ENCODE measurements at regions not wholly inside any gene's neighbourhood (a gene's known extent, or its start where the extent isn't known, plus 50 kb on each side); places are given as distances from the start of the nearest gene placed in this dataset.

DNA sequence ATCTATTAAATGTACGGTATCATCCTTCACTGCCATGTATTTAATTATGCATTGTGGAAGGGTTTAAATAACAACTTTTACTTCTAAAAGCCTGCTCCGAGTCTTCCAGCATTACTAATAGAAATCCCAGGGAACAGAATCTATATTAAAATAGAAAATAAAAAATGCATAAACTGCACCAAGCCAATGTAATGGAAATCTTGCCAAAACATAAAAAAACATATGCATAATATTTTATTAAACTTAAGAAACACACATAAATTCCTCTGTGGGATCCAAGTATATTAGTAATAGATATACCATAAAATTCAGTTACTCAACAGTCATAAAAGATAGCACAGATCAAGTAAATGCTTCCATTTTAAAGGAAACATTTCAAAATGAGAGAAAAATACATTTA, 175.6 kb downstream of the TDRD15 start:
- no peaks in the 10 kb centered on the region for H3K36me3 ChIP-seq (ENCODE audit: control insufficient read depth in 1 of 2, insufficient read depth in 2 of 2, low read length in 1 of 2)
- H3K4me3 ChIP-seq (ENCODE audit: low read length in 2 of 2) = no peak overlapping the region
- WGBS, 2 donors = 10 to 40% methylated on average over 2 of the region's 2 CpGs

GRCh38 chr2:21301871-21302455, 178.2 kb downstream of the TDRD15 start:
- no peak for DNase-seq
- H3K36me3 ChIP-seq (ENCODE audit: control insufficient read depth in 1 of 2, insufficient read depth in 2 of 2, low read length in 1 of 2) = no peaks in the 10 kb centered on the region
- no peaks in the 10 kb centered on the region for H3K27me3 ChIP-seq (ENCODE audit: control insufficient read depth in 1 of 2, insufficient read depth in 2 of 2, low read length in 1 of 2)
- no peak for ATAC-seq (ENCODE audit: low FRiP score)
- no peak overlapping the region for H3K4me3 ChIP-seq (ENCODE audit: low read length in 2 of 2)
- H3K9me3 ChIP-seq (ENCODE audit: control insufficient read depth, low read length) = no peaks in the 10 kb centered on the region
- 47 to 76% methylated on average over 1 of the region's 1 CpG for WGBS, 2 donors
- H3K27ac ChIP-seq (ENCODE audit: low read depth in 1 of 2, low read length in 2 of 2) = no peak overlapping the region
- H3K4me1 ChIP-seq (ENCODE audit: control insufficient read depth in 1 of 2, insufficient read depth in 2 of 2, low read length in 2 of 2) = peaks cover 0 to 3% of the 10 kb centered on the region in 2 donors
- intact Hi-C loops (cut with DNase I) = no loop called here

More for the DNA sequence above, 175.6 kb downstream of the TDRD15 start:
- no peak for ATAC-seq (ENCODE audit: low FRiP score)
- H3K27ac ChIP-seq (ENCODE audit: low read depth in 1 of 2, low read length in 2 of 2) = no peak overlapping the region
- H3K9me3 ChIP-seq (ENCODE audit: control insufficient read depth, low read length) = no peaks in the 10 kb centered on the region
- no peak for DNase-seq
- peaks cover 0 to 4% of the 10 kb centered on the region in 2 donors for H3K4me1 ChIP-seq (ENCODE audit: control insufficient read depth in 1 of 2, insufficient read depth in 2 of 2, low read length in 2 of 2)
- intact Hi-C loops (cut with DNase I) = no loop called here
- no peaks in the 10 kb centered on the region for H3K27me3 ChIP-seq (ENCODE audit: control insufficient read depth in 1 of 2, insufficient read depth in 2 of 2, low read length in 1 of 2)

DNA sequence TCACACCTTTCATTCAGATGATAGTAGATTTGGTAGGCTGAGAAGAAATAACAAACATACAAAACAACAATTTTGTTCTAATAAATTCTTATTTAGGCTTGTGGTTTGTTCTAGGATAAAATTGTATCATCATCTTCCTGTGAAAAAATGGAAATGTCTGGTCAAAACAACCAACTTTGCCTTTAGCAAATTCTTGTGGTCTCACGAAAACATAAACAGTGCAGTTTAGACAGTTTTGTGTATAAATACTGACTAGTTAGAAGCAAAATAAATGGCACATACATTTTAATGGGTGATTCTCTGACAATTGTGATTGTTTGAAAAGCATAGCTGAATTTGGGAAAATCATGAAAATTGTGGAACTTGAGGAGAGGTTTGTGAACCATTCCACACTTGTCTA, 180.1 kb downstream of the TDRD15 start:
- no peaks in the 10 kb centered on the region for H3K9me3 ChIP-seq (ENCODE audit: control insufficient read depth, low read length)
- DNase-seq (no peak), ATAC-seq (ENCODE audit: low FRiP score) (no peak)
- no peak overlapping the region for H3K4me3 ChIP-seq (ENCODE audit: low read length in 2 of 2)
- intact Hi-C loops (cut with DNase I) = no loop called here
- peaks cover 0 to 3% of the 10 kb centered on the region in 2 donors for H3K4me1 ChIP-seq (ENCODE audit: control insufficient read depth in 1 of 2, insufficient read depth in 2 of 2, low read length in 2 of 2)
- 96 to 100% methylated on average over 1 of the region's 1 CpG for WGBS, 2 donors
- no peaks in the 10 kb centered on the region for H3K27me3 ChIP-seq (ENCODE audit: control insufficient read depth in 1 of 2, insufficient read depth in 2 of 2, low read length in 1 of 2)
- no peaks in the 10 kb centered on the region for H3K36me3 ChIP-seq (ENCODE audit: control insufficient read depth in 1 of 2, insufficient read depth in 2 of 2, low read length in 1 of 2)
- H3K27ac ChIP-seq (ENCODE audit: low read depth in 1 of 2, low read length in 2 of 2) = no peak overlapping the region

- no peaks in the 10 kb centered on the region for H3K9me3 ChIP-seq (ENCODE audit: control insufficient read depth, low read length)
Measured at GRCh38 chr2:21305581-21305980, 181.8 kb downstream of the TDRD15 start.

GRCh38 chr2:21306235-21306634, 182.5 kb downstream of the TDRD15 start:
- DNase-seq (no peak), ATAC-seq (ENCODE audit: low FRiP score) (no peak)
- Histone ChIP-seq H3K36me3 (ENCODE audit: control insufficient read depth in 1 of 2, insufficient read depth in 2 of 2, low read length in 1 of 2) (no peaks in the 10 kb centered on the region), H3K9me3 (ENCODE audit: control insufficient read depth, low read length) (no peaks in the 10 kb centered on the region), H3K4me1 (ENCODE audit: control insufficient read depth in 1 of 2, insufficient read depth in 2 of 2, low read length in 2 of 2) (peaks cover 0 to 3% of the 10 kb centered on the region in 2 donors), H3K27me3 (ENCODE audit: control insufficient read depth in 1 of 2, insufficient read depth in 2 of 2, low read length in 1 of 2) (no peaks in the 10 kb centered on the region), H3K27ac (ENCODE audit: low read depth in 1 of 2, low read length in 2 of 2) (no peak overlapping the region), H3K4me3 (ENCODE audit: low read length in 2 of 2) (no peak overlapping the region)
- intact Hi-C loops (cut with DNase I) = no loop called here
- WGBS, 2 donors = 66 to 76% methylated on average over 2 of the region's 2 CpGs

More at GRCh38 chr2:21305581-21305980, 181.8 kb downstream of the TDRD15 start:
- H3K36me3 ChIP-seq (ENCODE audit: control insufficient read depth in 1 of 2, insufficient read depth in 2 of 2, low read length in 1 of 2) = no peaks in the 10 kb centered on the region
- 94 to 95% methylated on average over 3 of the region's 3 CpGs for WGBS, 2 donors
- DNase-seq = no peak
- no peaks in the 10 kb centered on the region for H3K27me3 ChIP-seq (ENCODE audit: control insufficient read depth in 1 of 2, insufficient read depth in 2 of 2, low read length in 1 of 2)
- intact Hi-C loops (cut with DNase I) = no loop called here
- H3K4me1 ChIP-seq (ENCODE audit: control insufficient read depth in 1 of 2, insufficient read depth in 2 of 2, low read length in 2 of 2) = peaks cover 0 to 3% of the 10 kb centered on the region in 2 donors
- no peak for ATAC-seq (ENCODE audit: low FRiP score)
- no peak overlapping the region for H3K4me3 ChIP-seq (ENCODE audit: low read length in 2 of 2)
- no peak overlapping the region for H3K27ac ChIP-seq (ENCODE audit: low read depth in 1 of 2, low read length in 2 of 2)

DNA sequence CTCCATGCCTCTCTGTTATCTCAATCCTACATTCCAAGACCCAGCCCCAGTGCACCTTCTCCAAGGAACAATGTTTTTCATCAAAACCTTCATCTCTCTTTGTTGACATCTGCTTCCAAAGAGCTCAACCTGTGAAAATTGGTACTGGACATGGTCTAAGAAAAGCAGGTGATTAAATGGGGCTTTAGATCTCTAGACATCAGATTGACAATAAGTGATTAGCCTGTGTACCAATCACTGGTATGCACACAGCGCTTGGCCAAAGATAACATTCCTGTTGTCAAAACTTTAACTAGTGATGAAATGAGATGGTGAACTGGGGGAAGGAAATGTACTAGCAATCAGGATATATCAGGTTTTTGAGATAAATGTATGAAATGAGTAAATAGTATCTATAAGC, 183.3 kb downstream of the TDRD15 start:
- DNase-seq = no peak
- Histone ChIP-seq H3K9me3 (ENCODE audit: control insufficient read depth, low read length) (no peaks in the 10 kb centered on the region), H3K4me1 (ENCODE audit: control insufficient read depth in 1 of 2, insufficient read depth in 2 of 2, low read length in 2 of 2) (peaks cover 0 to 3% of the 10 kb centered on the region in 2 donors), H3K4me3 (ENCODE audit: low read length in 2 of 2) (no peak overlapping the region), H3K27ac (ENCODE audit: low read depth in 1 of 2, low read length in 2 of 2) (no peak overlapping the region), H3K27me3 (ENCODE audit: control insufficient read depth in 1 of 2, insufficient read depth in 2 of 2, low read length in 1 of 2) (no peaks in the 10 kb centered on the region), H3K36me3 (ENCODE audit: control insufficient read depth in 1 of 2, insufficient read depth in 2 of 2, low read length in 1 of 2) (no peaks in the 10 kb centered on the region)
- ATAC-seq (ENCODE audit: low FRiP score) = no peak
- intact Hi-C loops (cut with DNase I) = no loop called here
- 87 to 91% methylated on average over 1 of the region's 1 CpG for WGBS, 2 donors

GRCh38 chr2:21310493-21310892, 186.7 kb downstream of the TDRD15 start:
- WGBS, 2 donors = 70 to 71% methylated on average over 1 of the region's 1 CpG
- H3K4me3 ChIP-seq (ENCODE audit: low read length in 2 of 2) = no peak overlapping the region
- intact Hi-C loops (cut with DNase I) = no loop called here
- H3K9me3 ChIP-seq (ENCODE audit: control insufficient read depth, low read length) = no peaks in the 10 kb centered on the region
- no peaks in the 10 kb centered on the region for H3K36me3 ChIP-seq (ENCODE audit: control insufficient read depth in 1 of 2, insufficient read depth in 2 of 2, low read length in 1 of 2)
- no peak overlapping the region for H3K27ac ChIP-seq (ENCODE audit: low read depth in 1 of 2, low read length in 2 of 2)
- DNase-seq (no peak), ATAC-seq (ENCODE audit: low FRiP score) (no peak)
- peaks cover 0 to 2% of the 10 kb centered on the region in 2 donors for H3K4me1 ChIP-seq (ENCODE audit: control insufficient read depth in 1 of 2, insufficient read depth in 2 of 2, low read length in 2 of 2)
- H3K27me3 ChIP-seq (ENCODE audit: control insufficient read depth in 1 of 2, insufficient read depth in 2 of 2, low read length in 1 of 2) = no peaks in the 10 kb centered on the region

DNA sequence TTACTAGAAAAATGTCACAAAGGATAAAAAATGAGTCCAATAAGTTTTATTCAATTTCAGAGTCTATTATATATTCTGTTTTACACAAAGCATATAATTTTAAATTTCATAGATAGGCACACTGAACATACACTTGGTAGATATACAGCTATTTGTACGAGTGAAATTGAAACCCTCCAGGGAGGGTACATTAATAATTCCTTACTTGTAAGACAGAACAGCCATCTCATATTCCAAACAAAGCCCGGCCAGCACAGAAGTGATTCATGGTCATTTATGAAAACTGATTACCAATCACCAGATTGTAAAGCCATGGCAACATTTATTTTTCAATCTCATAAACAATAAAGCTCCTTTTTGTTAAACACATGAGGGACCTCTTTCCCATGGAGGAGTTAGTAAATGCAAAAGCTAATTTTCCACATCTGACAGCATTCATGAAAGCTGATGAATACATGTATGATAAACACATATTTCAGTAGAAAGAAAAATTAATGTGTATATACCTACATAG, 190.6 kb downstream of the TDRD15 start:
- WGBS, 2 donors = 3 to 7% methylated on average over 2 of the region's 2 CpGs
- Histone ChIP-seq H3K27me3 (ENCODE audit: control insufficient read depth in 1 of 2, insufficient read depth in 2 of 2, low read length in 1 of 2) (no peaks in the 10 kb centered on the region), H3K4me1 (ENCODE audit: control insufficient read depth in 1 of 2, insufficient read depth in 2 of 2, low read length in 2 of 2) (peaks cover 0 to 4% of the 10 kb centered on the region in 2 donors), H3K36me3 (ENCODE audit: control insufficient read depth in 1 of 2, insufficient read depth in 2 of 2, low read length in 1 of 2) (no peaks in the 10 kb centered on the region), H3K4me3 (ENCODE audit: low read length in 2 of 2) (no peak overlapping the region), H3K27ac (ENCODE audit: low read depth in 1 of 2, low read length in 2 of 2) (no peak overlapping the region), H3K9me3 (ENCODE audit: control insufficient read depth, low read length) (no peaks in the 10 kb centered on the region)
- intact Hi-C loops (cut with DNase I) = no loop called here
- ATAC-seq (ENCODE audit: low FRiP score) (no peak), DNase-seq (no peak)

DNA sequence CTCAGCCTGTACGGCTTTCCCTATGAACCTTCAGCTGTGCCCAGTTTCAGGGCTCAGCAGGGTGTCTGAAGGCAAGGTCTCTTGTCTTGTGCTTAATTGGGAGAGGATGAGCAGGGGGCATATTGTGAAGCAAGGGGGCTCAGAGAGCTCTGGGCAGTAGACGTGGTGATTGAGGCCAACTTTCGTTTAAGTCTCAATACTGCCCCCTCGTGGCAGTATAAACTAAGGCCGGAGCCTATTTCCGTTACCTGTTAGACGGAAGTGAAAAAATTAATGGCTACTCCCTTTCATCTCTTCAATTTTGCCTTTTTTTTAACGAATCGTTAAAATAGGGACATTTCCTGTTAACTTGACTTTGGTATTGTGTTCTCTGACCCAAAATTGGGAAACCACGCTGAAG, 193.4 kb downstream of the TDRD15 start:
- peaks cover 0 to 4% of the 10 kb centered on the region in 2 donors for H3K4me1 ChIP-seq (ENCODE audit: control insufficient read depth in 1 of 2, insufficient read depth in 2 of 2, low read length in 2 of 2)
- no peaks in the 10 kb centered on the region for H3K27me3 ChIP-seq (ENCODE audit: control insufficient read depth in 1 of 2, insufficient read depth in 2 of 2, low read length in 1 of 2)
- H3K9me3 ChIP-seq (ENCODE audit: control insufficient read depth, low read length) = no peaks in the 10 kb centered on the region
- H3K36me3 ChIP-seq (ENCODE audit: control insufficient read depth in 1 of 2, insufficient read depth in 2 of 2, low read length in 1 of 2) = no peaks in the 10 kb centered on the region
- 21 to 24% methylated on average over 10 of the region's 10 CpGs for WGBS, 2 donors
- H3K27ac ChIP-seq (ENCODE audit: low read depth in 1 of 2, low read length in 2 of 2) = no peak overlapping the region
- DNase-seq (peak in 1 of 2 donors; percentile 54), ATAC-seq (ENCODE audit: low FRiP score) (no peak)
- intact Hi-C loops (cut with DNase I) = loop anchor here (2.0 kb wide), 2 partner anchors 142 to 274 kb away; no protein-coding TSS in a partner anchor
- H3K4me3 ChIP-seq (ENCODE audit: low read length in 2 of 2) = no peak overlapping the region

Measured in aorta (tissue), 5 donors.